GM23338 (cell line): ENCODE measurements at regions not wholly inside any gene's neighbourhood (a gene's known extent, or its start where the extent isn't known, plus 50 kb on each side); places are given as distances from the start of the nearest gene placed in this dataset.

ENCODE experiments used
- CREB1 ChIP-seq: fragments of 250-450 bp; sonication (Bioruptor Pico); IDR thresholded peaks from 2 replicates; pipeline ENCODE4 v1.5.0; 2020; ENCODE audit warnings: low read depth, mild to moderate bottlenecking, moderate library complexity
- CTCF ChIP-seq, 2 experiments: fragments of 200-600 bp in 1 of 2; sonication (generic) in 1 of 2; conservative IDR thresholded peaks; 2 replicates each; pipeline versions ENCODE4 v1.5.1 to v1.6.1; 2016 to 2017; ENCODE audit warnings: antibody characterized with exemption in 2 of 2, low read depth in 2 of 2, mild to moderate bottlenecking in 2 of 2, moderate library complexity in 1 of 2
- ETS1 ChIP-seq: IDR thresholded peaks from 2 replicates; pipeline ENCODE4 v1.6.1; 2016; ENCODE audit warnings: antibody characterized with exemption
- EZH2 ChIP-seq: fragments of 200-600 bp; sonication (generic); IDR thresholded peaks from one replicate; pipeline ENCODE4 v1.8.0; 2017; ENCODE audit warnings: antibody characterized with exemption, mild to moderate bottlenecking, low read depth; ENCODE audit not compliant: unreplicated experiment
- EZH2phosphoT487 ChIP-seq: fragments of 200-600 bp; sonication (generic); IDR thresholded peaks from one replicate; pipeline ENCODE4 v1.8.1; 2018; ENCODE audit warnings: antibody characterized with exemption; ENCODE audit not compliant: unreplicated experiment
- JUNB ChIP-seq: IDR thresholded peaks from one replicate; pipeline ENCODE4 v1.6.1; 2016; ENCODE audit warnings: antibody characterized with exemption; ENCODE audit not compliant: unreplicated experiment
- NANOG ChIP-seq: IDR thresholded peaks from 2 replicates; pipeline ENCODE4 v1.6.1; 2016; ENCODE audit warnings: antibody characterized with exemption, borderline replicate concordance
- POLR2AphosphoS5 ChIP-seq: IDR thresholded peaks from 2 replicates; pipeline ENCODE4 v1.6.1; 2016; ENCODE audit warnings: antibody characterized with exemption, low read depth
- REST ChIP-seq: IDR thresholded peaks from one replicate; pipeline ENCODE4 v1.6.1; 2018; ENCODE audit warnings: antibody characterized with exemption; ENCODE audit not compliant: unreplicated experiment
- STAT1 ChIP-seq: IDR thresholded peaks from one replicate; pipeline ENCODE4 v1.6.1; 2016; ENCODE audit warnings: antibody characterized with exemption; ENCODE audit not compliant: unreplicated experiment
- ZNF114 ChIP-seq: fragments of 250-450 bp; sonication (Bioruptor Pico); IDR thresholded peaks from 2 replicates; pipeline ENCODE4 v1.5.0; 2020; ENCODE audit warnings: mild to moderate bottlenecking, moderate library complexity
- ZNF331 ChIP-seq: fragments of 250-450 bp; sonication (Bioruptor Pico); IDR thresholded peaks from 2 replicates; pipeline ENCODE4 v1.5.0; 2020; ENCODE audit warnings: low read depth, mild to moderate bottlenecking, moderate library complexity
- ZNF462 ChIP-seq: fragments of 250-450 bp; sonication (Bioruptor Pico); IDR thresholded peaks from 2 replicates; pipeline ENCODE4 v1.5.0; 2020; ENCODE audit warnings: mild to moderate bottlenecking, moderate library complexity

DNA sequence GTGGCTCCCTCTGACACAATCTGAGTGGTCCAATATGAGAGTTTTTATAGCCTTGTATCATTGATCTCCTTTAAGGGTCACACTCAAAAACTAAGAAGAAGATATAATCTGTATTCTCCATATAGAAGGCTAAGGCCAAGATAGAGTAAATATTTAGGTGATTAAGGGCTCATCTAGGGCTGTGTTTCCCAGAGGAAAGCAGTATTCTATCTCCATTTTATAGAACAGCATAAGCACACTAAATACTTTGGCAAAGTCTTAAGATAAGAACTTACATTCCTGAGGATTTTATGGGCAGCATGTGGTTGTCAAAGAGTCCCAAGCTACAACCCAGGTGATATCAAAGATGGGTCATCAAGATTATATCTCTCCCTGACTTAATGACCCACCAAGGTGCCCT, 377.6 kb downstream of the KIF16B start:
- TF ChIP-seq CTCF (conservative IDR thresholded peaks at IDR 0.05; ENCODE audit: low read depth in 2 of 2) (no peak), POLR2AphosphoS5 (no peak), EZH2phosphoT487 (no peak), STAT1 (no peak), ZNF331 (no peak), EZH2 (no peak), CREB1 (CRISPR knock-in tag) (no peak), ZNF114 (no peak), REST (no peak), ZNF462 (CRISPR knock-in tag) (no peak), NANOG (no peak), JUNB (no peak), ETS1 (no peak)
